Liver (tissue), 8 donors: ENCODE measurements at regions not wholly inside any gene's neighbourhood (a gene's known extent, or its start where the extent isn't known, plus 50 kb on each side); places are given as distances from the start of the nearest gene placed in this dataset.

ENCODE experiments used
- DNase-seq: peaks from one replicate; pipeline ENCODE4 v3.0.0-alpha.2; 2017; ENCODE audit warnings: low spot score
- H3K27ac ChIP-seq, 2 donors: one replicate each; pipeline ENCODE4 v1.7.0; 2013; ENCODE audit warnings: inconsistent platforms in 2 of 2, low read length in 2 of 2, control low read depth in 1 of 2, low read depth in 1 of 2, mild to moderate bottlenecking in 1 of 2
- H3K27me3 ChIP-seq, 4 donors: one replicate each; pipeline versions ENCODE4 v1.6.1 to v1.7.0; 2013; ENCODE audit warnings: low read length in 3 of 4, inconsistent platforms in 1 of 4, mild to moderate bottlenecking in 1 of 4, moderate library complexity in 1 of 4; ENCODE audit not compliant: control insufficient read depth in 4 of 4, insufficient read depth in 4 of 4
- H3K36me3 ChIP-seq, 4 donors: one replicate each; pipeline versions ENCODE4 v1.6.1 to v1.7.0; 2013; ENCODE audit warnings: low read length in 3 of 4, mild to moderate bottlenecking in 3 of 4, low read depth in 1 of 4, moderate library complexity in 1 of 4; ENCODE audit not compliant: control insufficient read depth in 4 of 4, insufficient read depth in 3 of 4
- H3K4me1 ChIP-seq, 4 donors: one replicate each; pipeline versions ENCODE4 v1.6.1 to v1.7.0; 2013; ENCODE audit warnings: low read length in 3 of 4, mild to moderate bottlenecking in 3 of 4, moderate library complexity in 1 of 4; ENCODE audit not compliant: control insufficient read depth in 4 of 4, insufficient read depth in 4 of 4
- H3K4me3 ChIP-seq, 3 donors: one replicate each; pipeline versions ENCODE4 v1.6.1 to v1.7.0; 2013; ENCODE audit warnings: low read length in 3 of 3, control low read depth in 1 of 3, low read depth in 1 of 3, mild to moderate bottlenecking in 1 of 3
- H3K9ac ChIP-seq, 2 donors: one replicate each; pipeline ENCODE4 v1.7.0; 2013; ENCODE audit warnings: low read length in 2 of 2, mild to moderate bottlenecking in 2 of 2, moderate library complexity in 2 of 2, control low read depth in 1 of 2, low read depth in 1 of 2
- H3K9me3 ChIP-seq, 4 donors: one replicate each; pipeline versions ENCODE4 v1.6.1 to v1.7.0; 2013; ENCODE audit warnings: low read length in 3 of 4; ENCODE audit not compliant: control insufficient read depth in 4 of 4
- EGR1 ChIP-seq, 2 donors: IDR thresholded peaks; 2 replicates each; pipeline ENCODE4 v1.6.1; 2016 to 2018; ENCODE audit warnings: antibody characterized with exemption in 2 of 2, low read depth in 2 of 2
- FOXA1 ChIP-seq: IDR thresholded peaks from 2 replicates; pipeline ENCODE4 v1.6.1; 2016; ENCODE audit warnings: antibody characterized with exemption
- FOXA2 ChIP-seq: IDR thresholded peaks from 2 replicates; pipeline ENCODE4 v1.6.1; 2016; ENCODE audit warnings: antibody characterized with exemption
- GABPA ChIP-seq, 2 donors: IDR thresholded peaks in 1 of 2; conservative IDR thresholded peaks in 1 of 2; 2 replicates each; pipeline ENCODE4 v1.6.1; 2016; ENCODE audit warnings: antibody characterized with exemption in 2 of 2, mild to moderate bottlenecking in 1 of 2, moderate library complexity in 1 of 2
- HNF4A ChIP-seq, 2 donors: conservative IDR thresholded peaks; 2 replicates each; pipeline ENCODE4 v1.6.1; 2016; ENCODE audit warnings: antibody characterized with exemption in 2 of 2, mild to moderate bottlenecking in 2 of 2
- HNF4G ChIP-seq: IDR thresholded peaks from 2 replicates; pipeline ENCODE4 v1.6.1; 2016; ENCODE audit warnings: antibody characterized with exemption
- JUND ChIP-seq, 2 donors: IDR thresholded peaks; 2 replicates each; pipeline ENCODE4 v1.6.1; 2016; ENCODE audit warnings: antibody characterized with exemption in 2 of 2
- NR2F2 ChIP-seq: IDR thresholded peaks from 2 replicates; pipeline ENCODE4 v1.6.1; 2016; ENCODE audit warnings: antibody characterized with exemption
- RAD21 ChIP-seq, 2 donors: IDR thresholded peaks; 2 replicates each; pipeline ENCODE4 v1.6.1; 2016; ENCODE audit warnings: antibody characterized with exemption in 2 of 2, mild to moderate bottlenecking in 2 of 2
- RXRA ChIP-seq, 2 donors: IDR thresholded peaks; 2 replicates each; pipeline ENCODE4 v1.6.1; 2017 to 2018; ENCODE audit warnings: antibody characterized with exemption in 2 of 2, mild to moderate bottlenecking in 1 of 2
- SP1 ChIP-seq: IDR thresholded peaks from 2 replicates; pipeline ENCODE4 v1.6.1; 2018; ENCODE audit warnings: antibody characterized with exemption, mild to moderate bottlenecking
- TAF1 ChIP-seq: conservative IDR thresholded peaks from 2 replicates; pipeline ENCODE4 v1.6.1; 2016; ENCODE audit warnings: antibody characterized with exemption, mild to moderate bottlenecking
- YY1 ChIP-seq: IDR thresholded peaks from 2 replicates; pipeline ENCODE4 v1.6.1; 2016; ENCODE audit warnings: antibody characterized with exemption, mild to moderate bottlenecking
- WGBS: extraction: QIAGEN DNeasy Blood & Tissue Kit; methylation state at CpG from one replicate; pipeline ENCODE4 v1.1.7; 2013; 5-methylcytosine and 5-hydroxymethylcytosine counted together
- TF ChIP-seq, protein P1 (sequence below): IDR thresholded peaks from 2 replicates; pipeline ENCODE4 v1.6.1; 2016; ENCODE audit warnings: antibody characterized with exemption, mild to moderate bottlenecking
- TF ChIP-seq, protein P2 (sequence below): IDR thresholded peaks from 2 replicates; pipeline ENCODE4 v1.6.1; 2016; ENCODE audit warnings: antibody characterized with exemption
- TF ChIP-seq, protein P3 (sequence below): IDR thresholded peaks from 2 replicates; pipeline ENCODE4 v1.6.1; 2016; ENCODE audit warnings: antibody characterized with exemption
- TF ChIP-seq, protein P4 (sequence below): fragments of 150-350 bp; IDR thresholded peaks from 2 replicates; pipeline ENCODE4 v1.5.1; 2017; ENCODE audit warnings: improper control_type of control experiment, low read depth, low read length; ENCODE audit not compliant: missing input control
- donor health status: healthy.
- donor health status: healthy.
- donor health status: healthy.
- donor health status: healthy.
- donor health status: healthy.

DNA sequence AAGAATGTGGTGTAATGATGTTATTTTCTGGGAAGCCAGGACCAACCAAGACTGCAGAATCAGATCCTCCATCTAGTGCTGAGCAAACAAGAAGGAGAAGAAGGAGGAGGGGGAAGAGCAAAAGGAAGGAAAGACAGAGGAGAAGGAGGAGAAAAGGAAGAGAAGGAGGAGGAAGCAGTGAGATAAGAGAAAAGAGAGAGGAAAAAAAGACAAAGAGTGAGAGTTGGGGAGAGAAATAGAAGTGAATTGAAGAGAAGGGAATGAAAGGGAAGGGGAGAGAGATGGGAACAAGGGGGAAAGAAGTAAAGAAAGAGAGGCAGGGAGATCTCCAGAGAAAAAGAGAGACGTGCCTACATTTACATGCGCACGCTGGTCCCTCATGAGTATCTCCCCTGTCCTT is 153.5 kb downstream of the MN1 start:
- H3K36me3 ChIP-seq: no peaks in the 10 kb centered on the region

DNA sequence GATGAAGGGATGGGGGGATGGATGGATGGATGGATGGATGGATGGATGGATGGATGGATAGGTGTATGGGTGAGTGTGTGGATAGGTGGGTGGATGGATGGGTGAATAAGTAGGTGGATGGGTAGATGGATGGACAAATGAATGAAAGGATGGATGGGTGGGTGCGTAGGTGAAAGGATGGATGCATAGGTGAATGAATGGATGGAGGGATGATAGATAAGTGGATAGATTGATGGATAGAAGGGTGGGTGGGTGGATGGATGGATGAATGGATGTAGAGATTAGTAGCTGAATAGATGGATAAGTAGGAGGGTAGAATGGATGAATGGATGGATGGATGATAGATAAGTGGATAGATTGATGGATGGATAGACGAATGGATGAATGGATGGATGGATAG is 152.7 kb downstream of the MN1 start:
- H3K9ac ChIP-seq: no peak overlapping the region
- H3K36me3 ChIP-seq: no peaks in the 10 kb centered on the region
- no peak overlapping the region for H3K27ac ChIP-seq
- 100% methylated on average over 2 of the region's 2 CpGs for WGBS
- H3K27me3 ChIP-seq: no peaks in the 10 kb centered on the region
- no peak for DNase-seq
- H3K4me1 ChIP-seq: peaks cover 0 to 7% (median 2%) of the 10 kb centered on the region in 4 donors
- H3K4me3 ChIP-seq: no peak overlapping the region
- no peaks in the 10 kb centered on the region for H3K9me3 ChIP-seq
- TF ChIP-seq GABPA (IDR thresholded peaks at IDR 0.05 in 1 of 2, conservative IDR thresholded peaks at IDR 0.05 in 1 of 2): no peak
- no peak for TF ChIP-seq YY1
- TF ChIP-seq HNF4G: no peak
- no peak for TF ChIP-seq EGR1 (IDR thresholded peaks at IDR 0.05; ENCODE audit: low read depth in 2 of 2)
- TF ChIP-seq TAF1: no peak
- no peak for TF ChIP-seq RAD21 (IDR thresholded peaks at IDR 0.05)
- TF ChIP-seq JUND (IDR thresholded peaks at IDR 0.05): no peak
- no peak for TF ChIP-seq RXRA (IDR thresholded peaks at IDR 0.05)
- TF ChIP-seq, protein P1, sequence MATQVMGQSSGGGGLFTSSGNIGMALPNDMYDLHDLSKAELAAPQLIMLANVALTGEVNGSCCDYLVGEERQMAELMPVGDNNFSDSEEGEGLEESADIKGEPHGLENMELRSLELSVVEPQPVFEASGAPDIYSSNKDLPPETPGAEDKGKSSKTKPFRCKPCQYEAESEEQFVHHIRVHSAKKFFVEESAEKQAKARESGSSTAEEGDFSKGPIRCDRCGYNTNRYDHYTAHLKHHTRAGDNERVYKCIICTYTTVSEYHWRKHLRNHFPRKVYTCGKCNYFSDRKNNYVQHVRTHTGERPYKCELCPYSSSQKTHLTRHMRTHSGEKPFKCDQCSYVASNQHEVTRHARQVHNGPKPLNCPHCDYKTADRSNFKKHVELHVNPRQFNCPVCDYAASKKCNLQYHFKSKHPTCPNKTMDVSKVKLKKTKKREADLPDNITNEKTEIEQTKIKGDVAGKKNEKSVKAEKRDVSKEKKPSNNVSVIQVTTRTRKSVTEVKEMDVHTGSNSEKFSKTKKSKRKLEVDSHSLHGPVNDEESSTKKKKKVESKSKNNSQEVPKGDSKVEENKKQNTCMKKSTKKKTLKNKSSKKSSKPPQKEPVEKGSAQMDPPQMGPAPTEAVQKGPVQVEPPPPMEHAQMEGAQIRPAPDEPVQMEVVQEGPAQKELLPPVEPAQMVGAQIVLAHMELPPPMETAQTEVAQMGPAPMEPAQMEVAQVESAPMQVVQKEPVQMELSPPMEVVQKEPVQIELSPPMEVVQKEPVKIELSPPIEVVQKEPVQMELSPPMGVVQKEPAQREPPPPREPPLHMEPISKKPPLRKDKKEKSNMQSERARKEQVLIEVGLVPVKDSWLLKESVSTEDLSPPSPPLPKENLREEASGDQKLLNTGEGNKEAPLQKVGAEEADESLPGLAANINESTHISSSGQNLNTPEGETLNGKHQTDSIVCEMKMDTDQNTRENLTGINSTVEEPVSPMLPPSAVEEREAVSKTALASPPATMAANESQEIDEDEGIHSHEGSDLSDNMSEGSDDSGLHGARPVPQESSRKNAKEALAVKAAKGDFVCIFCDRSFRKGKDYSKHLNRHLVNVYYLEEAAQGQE: no peak
- TF ChIP-seq, protein P2, sequence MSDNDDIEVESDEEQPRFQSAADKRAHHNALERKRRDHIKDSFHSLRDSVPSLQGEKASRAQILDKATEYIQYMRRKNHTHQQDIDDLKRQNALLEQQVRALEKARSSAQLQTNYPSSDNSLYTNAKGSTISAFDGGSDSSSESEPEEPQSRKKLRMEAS: no peak
- TF ChIP-seq HNF4A (conservative IDR thresholded peaks at IDR 0.05): no peak
- TF ChIP-seq SP1: no peak
- TF ChIP-seq FOXA1: no peak
- TF ChIP-seq NR2F2: no peak
- TF ChIP-seq, protein P3, sequence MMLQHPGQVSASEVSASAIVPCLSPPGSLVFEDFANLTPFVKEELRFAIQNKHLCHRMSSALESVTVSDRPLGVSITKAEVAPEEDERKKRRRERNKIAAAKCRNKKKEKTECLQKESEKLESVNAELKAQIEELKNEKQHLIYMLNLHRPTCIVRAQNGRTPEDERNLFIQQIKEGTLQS: no peak
- TF ChIP-seq FOXA2: no peak

More for the DNA sequence above, 153.5 kb downstream of the MN1 start:
- WGBS: 95% methylated on average over 3 of the region's 3 CpGs
- H3K9ac ChIP-seq: no peak overlapping the region
- peaks cover 0 to 7% (median 2%) of the 10 kb centered on the region in 4 donors for H3K4me1 ChIP-seq
- TF ChIP-seq TAF1: no peak
- TF ChIP-seq EGR1 (IDR thresholded peaks at IDR 0.05; ENCODE audit: low read depth in 2 of 2): no peak
- TF ChIP-seq HNF4A (conservative IDR thresholded peaks at IDR 0.05): no peak
- TF ChIP-seq FOXA1: no peak
- TF ChIP-seq, protein P2: no peak
- TF ChIP-seq, protein P4, sequence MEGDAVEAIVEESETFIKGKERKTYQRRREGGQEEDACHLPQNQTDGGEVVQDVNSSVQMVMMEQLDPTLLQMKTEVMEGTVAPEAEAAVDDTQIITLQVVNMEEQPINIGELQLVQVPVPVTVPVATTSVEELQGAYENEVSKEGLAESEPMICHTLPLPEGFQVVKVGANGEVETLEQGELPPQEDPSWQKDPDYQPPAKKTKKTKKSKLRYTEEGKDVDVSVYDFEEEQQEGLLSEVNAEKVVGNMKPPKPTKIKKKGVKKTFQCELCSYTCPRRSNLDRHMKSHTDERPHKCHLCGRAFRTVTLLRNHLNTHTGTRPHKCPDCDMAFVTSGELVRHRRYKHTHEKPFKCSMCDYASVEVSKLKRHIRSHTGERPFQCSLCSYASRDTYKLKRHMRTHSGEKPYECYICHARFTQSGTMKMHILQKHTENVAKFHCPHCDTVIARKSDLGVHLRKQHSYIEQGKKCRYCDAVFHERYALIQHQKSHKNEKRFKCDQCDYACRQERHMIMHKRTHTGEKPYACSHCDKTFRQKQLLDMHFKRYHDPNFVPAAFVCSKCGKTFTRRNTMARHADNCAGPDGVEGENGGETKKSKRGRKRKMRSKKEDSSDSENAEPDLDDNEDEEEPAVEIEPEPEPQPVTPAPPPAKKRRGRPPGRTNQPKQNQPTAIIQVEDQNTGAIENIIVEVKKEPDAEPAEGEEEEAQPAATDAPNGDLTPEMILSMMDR: no peak
- TF ChIP-seq NR2F2: no peak
- TF ChIP-seq, protein P3: no peak
- TF ChIP-seq, protein P1: no peak
- TF ChIP-seq HNF4G: no peak
- no peak for TF ChIP-seq GABPA (IDR thresholded peaks at IDR 0.05 in 1 of 2, conservative IDR thresholded peaks at IDR 0.05 in 1 of 2)
- no peak for TF ChIP-seq RXRA (IDR thresholded peaks at IDR 0.05)
- H3K9me3 ChIP-seq: no peaks in the 10 kb centered on the region
- DNase-seq: no peak
- H3K27ac ChIP-seq: no peak overlapping the region
- H3K27me3 ChIP-seq: no peaks in the 10 kb centered on the region
- H3K4me3 ChIP-seq: no peak overlapping the region
